ENCODE measurements at regions not wholly inside any gene's neighbourhood (a gene's known extent, or its start where the extent isn't known, plus 50 kb on each side); places are given as distances from the start of the nearest gene placed in this dataset.

GRCh38 chr4:170339522-170339921 is 249.8 kb upstream of the AADAT start:
- Histone ChIP-seq H3K27ac (ENCODE audit: poor library complexity, severe bottlenecking) (no peak overlapping the region), H3K27me3 (ENCODE audit: insufficient read depth, poor library complexity, severe bottlenecking) (no peaks in the 10 kb centered on the region), H3K4me3 (ENCODE audit: severe bottlenecking) (no peak overlapping the region), H3K36me3 (ENCODE audit: low read depth) (no peaks in the 10 kb centered on the region), H3K9me3 (ENCODE audit: severe bottlenecking) (peaks cover 9% of the 10 kb centered on the region), H3K4me1 (ENCODE audit: insufficient read depth, poor library complexity, severe bottlenecking) (no peaks in the 10 kb centered on the region)
- no peak for DNase-seq (ENCODE audit: low spot score)
- no peak for TF ChIP-seq CTCF (IDR thresholded peaks at IDR 0.05; ENCODE audit: poor library complexity, severe bottlenecking)
- ATAC-seq (ENCODE audit: low read depth), result no peak

DNA sequence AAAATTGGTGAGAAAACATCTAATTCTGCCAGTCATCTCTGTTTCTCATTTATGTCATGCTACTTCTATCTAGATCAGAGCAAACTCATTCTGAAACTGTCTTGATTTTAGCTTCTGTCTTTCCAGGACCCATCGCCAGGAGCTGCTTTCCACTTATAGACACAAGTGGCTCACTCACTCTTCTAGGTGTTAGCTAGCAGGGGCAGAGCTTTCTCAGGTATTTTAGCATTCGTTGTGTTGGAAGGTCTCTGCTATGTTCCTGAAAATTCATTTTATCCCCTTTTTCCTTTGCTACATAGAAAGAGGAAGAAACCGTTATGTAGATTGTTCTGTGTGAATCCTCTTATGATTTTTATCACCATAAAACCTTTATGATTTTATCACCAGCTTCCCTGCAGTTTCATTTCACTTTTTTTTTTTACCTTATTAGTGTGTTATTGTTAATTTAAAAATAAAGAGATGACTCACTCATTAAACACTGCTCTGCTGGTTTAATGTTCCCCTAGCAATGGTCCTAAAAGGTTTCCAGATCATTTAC is 246.6 kb upstream of the AADAT start:
- no peak for TF ChIP-seq CTCF (IDR thresholded peaks at IDR 0.05; ENCODE audit: poor library complexity, severe bottlenecking)
- Histone ChIP-seq H3K27ac (ENCODE audit: poor library complexity, severe bottlenecking) (no peak overlapping the region), H3K4me3 (ENCODE audit: severe bottlenecking) (no peak overlapping the region), H3K9me3 (ENCODE audit: severe bottlenecking) (peaks cover 9% of the 10 kb centered on the region), H3K36me3 (ENCODE audit: low read depth) (no peaks in the 10 kb centered on the region), H3K27me3 (ENCODE audit: insufficient read depth, poor library complexity, severe bottlenecking) (no peaks in the 10 kb centered on the region), H3K4me1 (ENCODE audit: insufficient read depth, poor library complexity, severe bottlenecking) (no peaks in the 10 kb centered on the region)
- DNase-seq (ENCODE audit: low spot score), result no peak
- ATAC-seq (ENCODE audit: low read depth), result no peak

GRCh38 chr4:170325599-170325998 is 235.8 kb upstream of the AADAT start:
- no peak overlapping the region for H3K4me3 ChIP-seq (ENCODE audit: severe bottlenecking)
- H3K27ac ChIP-seq (ENCODE audit: poor library complexity, severe bottlenecking), result no peak overlapping the region
- H3K4me1 ChIP-seq (ENCODE audit: insufficient read depth, poor library complexity, severe bottlenecking), result no peaks in the 10 kb centered on the region
- DNase-seq (ENCODE audit: low spot score) (no peak), ATAC-seq (ENCODE audit: low read depth) (no peak)
- no peaks in the 10 kb centered on the region for H3K36me3 ChIP-seq (ENCODE audit: low read depth)
- TF ChIP-seq CTCF (IDR thresholded peaks at IDR 0.05; ENCODE audit: poor library complexity, severe bottlenecking), result no peak
- no peaks in the 10 kb centered on the region for H3K27me3 ChIP-seq (ENCODE audit: insufficient read depth, poor library complexity, severe bottlenecking)
- no peaks in the 10 kb centered on the region for H3K9me3 ChIP-seq (ENCODE audit: severe bottlenecking)

DNA sequence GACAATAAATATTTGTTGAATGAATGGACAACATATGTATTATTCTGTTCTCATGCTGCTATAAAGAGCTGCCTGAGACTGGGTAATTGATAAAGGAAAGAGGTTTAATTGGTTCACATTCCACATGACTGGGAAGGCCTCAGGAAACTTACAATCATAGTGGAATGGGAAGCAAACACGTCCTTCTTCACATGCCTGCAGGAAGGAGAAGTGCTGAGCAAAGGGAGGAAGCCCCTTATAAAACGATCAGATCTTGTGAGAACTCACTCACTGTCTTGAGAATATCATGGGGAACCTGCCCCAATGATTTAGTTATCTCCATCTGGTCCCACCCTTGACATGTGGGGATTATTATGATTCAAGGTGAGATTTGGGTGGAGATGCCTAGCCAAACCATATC is 233.9 kb upstream of the AADAT start:
- Histone ChIP-seq H3K4me1 (ENCODE audit: insufficient read depth, poor library complexity, severe bottlenecking) (no peaks in the 10 kb centered on the region), H3K27ac (ENCODE audit: poor library complexity, severe bottlenecking) (no peak overlapping the region), H3K9me3 (ENCODE audit: severe bottlenecking) (no peaks in the 10 kb centered on the region), H3K27me3 (ENCODE audit: insufficient read depth, poor library complexity, severe bottlenecking) (no peaks in the 10 kb centered on the region), H3K4me3 (ENCODE audit: severe bottlenecking) (no peak overlapping the region), H3K36me3 (ENCODE audit: low read depth) (no peaks in the 10 kb centered on the region)
- ATAC-seq (ENCODE audit: low read depth) (no peak), DNase-seq (ENCODE audit: low spot score) (no peak)
- no peak for TF ChIP-seq CTCF (IDR thresholded peaks at IDR 0.05; ENCODE audit: poor library complexity, severe bottlenecking)

DNA sequence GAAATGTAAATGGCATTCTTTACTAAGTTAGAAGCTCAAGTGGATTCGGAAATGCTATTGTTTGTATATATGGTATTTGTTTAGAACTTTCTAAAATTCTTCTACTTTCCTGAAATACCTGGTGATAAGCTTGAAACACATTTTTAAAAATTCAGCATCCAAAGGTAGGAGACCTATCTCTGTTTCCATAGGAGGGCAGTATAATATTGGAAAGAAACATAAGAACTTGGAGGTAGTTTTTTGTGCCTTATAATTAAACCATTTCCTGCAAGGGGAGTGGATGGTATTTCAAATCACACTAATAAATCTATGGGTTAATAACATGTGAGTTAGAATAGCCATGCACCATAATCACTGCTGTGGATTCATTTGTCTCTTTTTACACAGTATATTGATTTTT is 217.4 kb upstream of the AADAT start:
- Histone ChIP-seq H3K27me3 (ENCODE audit: insufficient read depth, poor library complexity, severe bottlenecking) (no peaks in the 10 kb centered on the region), H3K4me1 (ENCODE audit: insufficient read depth, poor library complexity, severe bottlenecking) (no peaks in the 10 kb centered on the region), H3K36me3 (ENCODE audit: low read depth) (no peaks in the 10 kb centered on the region), H3K4me3 (ENCODE audit: severe bottlenecking) (no peak overlapping the region), H3K27ac (ENCODE audit: poor library complexity, severe bottlenecking) (no peak overlapping the region), H3K9me3 (ENCODE audit: severe bottlenecking) (no peaks in the 10 kb centered on the region)
- no peak for TF ChIP-seq CTCF (IDR thresholded peaks at IDR 0.05; ENCODE audit: poor library complexity, severe bottlenecking)
- ATAC-seq (ENCODE audit: low read depth) (no peak), DNase-seq (ENCODE audit: low spot score) (no peak)
